ENCODE measurements at regions not wholly inside any gene's neighbourhood (a gene's known extent, or its start where the extent isn't known, plus 50 kb on each side); places are given as distances from the start of the nearest gene placed in this dataset.

- H3K4me3 ChIP-seq (ENCODE audit: low read length) = no peak overlapping the region
- H3K27me3 Mint-ChIP-seq = peaks cover 0 to 13% (median 0%) of the 10 kb centered on the region in 5 donors
- H3K9me3 ChIP-seq (ENCODE audit: control insufficient read depth in 2 of 3, low read length in 3 of 3) = no peaks in the 10 kb centered on the region
- no peaks in the 10 kb centered on the region for H3K36me3 ChIP-seq (ENCODE audit: control insufficient read depth in 2 of 3, insufficient read depth in 3 of 3, low read length in 3 of 3)
- CTCF ChIA-PET = no interaction called here
- H3K27me3 ChIP-seq (ENCODE audit: control insufficient read depth in 2 of 2, insufficient read depth in 2 of 2, low read length in 2 of 2) = no peaks in the 10 kb centered on the region
- ATAC-seq = no peak
- H3K9me3 Mint-ChIP-seq = no peaks in the 10 kb centered on the region
- H3K4me3 Mint-ChIP-seq = no peak overlapping the region
- H3K4me1 ChIP-seq (ENCODE audit: control insufficient read depth in 2 of 2, insufficient read depth in 2 of 2, low read length in 2 of 2) = no peaks in the 10 kb centered on the region
- H3K36me3 Mint-ChIP-seq = no peaks in the 10 kb centered on the region
- POLR2A ChIA-PET = no interaction called here
- no peak overlapping the region for H3K27ac Mint-ChIP-seq
- no peak for DNase-seq
- H3K27ac ChIP-seq (ENCODE audit: low read depth, low read length) = no peak overlapping the region
- H3K4me1 Mint-ChIP-seq = peaks cover 0 to 10% (median 3%) of the 10 kb centered on the region in 7 donors
- intact Hi-C loops (cut with micrococcal nuclease) = no loop called here
These were observed 77.2 kb downstream of the CD164 start for GRCh38 chr6:109305028-109305427.

- H3K27me3 Mint-ChIP-seq = peaks cover 0 to 13% (median 0%) of the 10 kb centered on the region in 5 donors
- ChIA-PET CTCF (no interaction called here), POLR2A (no interaction called here)
- peak; percentile 19 for ATAC-seq
- no peaks in the 10 kb centered on the region for H3K9me3 Mint-ChIP-seq
- H3K4me3 Mint-ChIP-seq = no peak overlapping the region
- Histone ChIP-seq H3K36me3 (ENCODE audit: control insufficient read depth in 2 of 3, insufficient read depth in 3 of 3, low read length in 3 of 3) (no peaks in the 10 kb centered on the region), H3K27ac (ENCODE audit: low read depth, low read length) (no peak overlapping the region), H3K27me3 (ENCODE audit: control insufficient read depth in 2 of 2, insufficient read depth in 2 of 2, low read length in 2 of 2) (no peaks in the 10 kb centered on the region), H3K9me3 (ENCODE audit: control insufficient read depth in 2 of 3, low read length in 3 of 3) (no peaks in the 10 kb centered on the region), H3K4me3 (ENCODE audit: low read length) (no peak overlapping the region), H3K4me1 (ENCODE audit: control insufficient read depth in 2 of 2, insufficient read depth in 2 of 2, low read length in 2 of 2) (no peaks in the 10 kb centered on the region)
- no peaks in the 10 kb centered on the region for H3K36me3 Mint-ChIP-seq
- no peak overlapping the region for H3K27ac Mint-ChIP-seq
- intact Hi-C loops (cut with micrococcal nuclease) = no loop called here
- H3K4me1 Mint-ChIP-seq = peaks cover 0 to 10% (median 3%) of the 10 kb centered on the region in 7 donors
- DNase-seq = no peak
These were observed 77.8 kb downstream of the CD164 start for GRCh38 chr6:109304284-109305015.

- no peaks in the 10 kb centered on the region for H3K4me1 ChIP-seq (ENCODE audit: control insufficient read depth in 2 of 2, insufficient read depth in 2 of 2, low read length in 2 of 2)
- intact Hi-C loops (cut with micrococcal nuclease) = no loop called here
- no peak overlapping the region for H3K27ac Mint-ChIP-seq
- no peak overlapping the region for H3K27ac ChIP-seq (ENCODE audit: low read depth, low read length)
- H3K4me3 ChIP-seq (ENCODE audit: low read length) = no peak overlapping the region
- no peaks in the 10 kb centered on the region for H3K27me3 ChIP-seq (ENCODE audit: control insufficient read depth in 2 of 2, insufficient read depth in 2 of 2, low read length in 2 of 2)
- no peaks in the 10 kb centered on the region for H3K36me3 Mint-ChIP-seq
- no peaks in the 10 kb centered on the region for H3K9me3 Mint-ChIP-seq
- no peak for DNase-seq
- no peaks in the 10 kb centered on the region for H3K9me3 ChIP-seq (ENCODE audit: control insufficient read depth in 2 of 3, low read length in 3 of 3)
- ChIA-PET POLR2A (no interaction called here), CTCF (no interaction called here)
- peaks cover 0 to 10% (median 3%) of the 10 kb centered on the region in 7 donors for H3K4me1 Mint-ChIP-seq
- ATAC-seq = no peak
- no peaks in the 10 kb centered on the region for H3K36me3 ChIP-seq (ENCODE audit: control insufficient read depth in 2 of 3, insufficient read depth in 3 of 3, low read length in 3 of 3)
- H3K27me3 Mint-ChIP-seq = peaks cover 0 to 13% (median 2%) of the 10 kb centered on the region in 5 donors
- H3K4me3 Mint-ChIP-seq = no peak overlapping the region
These were observed 78.5 kb downstream of the CD164 start for GRCh38 chr6:109303640-109304283.

- Histone ChIP-seq H3K36me3 (ENCODE audit: control insufficient read depth in 2 of 3, insufficient read depth in 3 of 3, low read length in 3 of 3) (no peaks in the 10 kb centered on the region), H3K9me3 (ENCODE audit: control insufficient read depth in 2 of 3, low read length in 3 of 3) (no peaks in the 10 kb centered on the region), H3K4me1 (ENCODE audit: control insufficient read depth in 2 of 2, insufficient read depth in 2 of 2, low read length in 2 of 2) (no peaks in the 10 kb centered on the region), H3K27me3 (ENCODE audit: control insufficient read depth in 2 of 2, insufficient read depth in 2 of 2, low read length in 2 of 2) (no peaks in the 10 kb centered on the region), H3K27ac (ENCODE audit: low read depth, low read length) (no peak overlapping the region), H3K4me3 (ENCODE audit: low read length) (no peak overlapping the region)
- Mint-ChIP-seq H3K27ac (no peak overlapping the region), H3K4me1 (peaks cover 0 to 10% (median 3%) of the 10 kb centered on the region in 7 donors), H3K9me3 (no peaks in the 10 kb centered on the region), H3K36me3 (no peaks in the 10 kb centered on the region), H3K27me3 (peaks cover 0 to 13% (median 6%) of the 10 kb centered on the region in 5 donors), H3K4me3 (no peak overlapping the region)
- DNase-seq (no peak), ATAC-seq (no peak)
- POLR2A ChIA-PET = no interaction called here
- intact Hi-C loops (cut with micrococcal nuclease) = no loop called here
- CTCF ChIA-PET = no interaction called here
These were observed 79.1 kb downstream of the CD164 start for GRCh38 chr6:109303164-109303563.

GRCh38 chr6:109302176-109302575, 80.1 kb downstream of the CD164 start:
- no peaks in the 10 kb centered on the region for H3K36me3 ChIP-seq (ENCODE audit: control insufficient read depth in 2 of 3, insufficient read depth in 3 of 3, low read length in 3 of 3)
- Mint-ChIP-seq H3K36me3 (no peaks in the 10 kb centered on the region), H3K27me3 (peaks cover 0 to 13% (median 6%) of the 10 kb centered on the region in 5 donors), H3K27ac (no peak overlapping the region), H3K9me3 (no peaks in the 10 kb centered on the region), H3K4me3 (no peak overlapping the region), H3K4me1 (peaks cover 0 to 10% (median 3%) of the 10 kb centered on the region in 7 donors)
- ChIA-PET CTCF (no interaction called here), POLR2A (no interaction called here)
- no peaks in the 10 kb centered on the region for H3K9me3 ChIP-seq (ENCODE audit: control insufficient read depth in 2 of 3, low read length in 3 of 3)
- no peak overlapping the region for H3K4me3 ChIP-seq (ENCODE audit: low read length)
- ATAC-seq = no peak
- H3K27ac ChIP-seq (ENCODE audit: low read depth, low read length) = no peak overlapping the region
- H3K27me3 ChIP-seq (ENCODE audit: control insufficient read depth in 2 of 2, insufficient read depth in 2 of 2, low read length in 2 of 2) = no peaks in the 10 kb centered on the region
- intact Hi-C loops (cut with micrococcal nuclease) = no loop called here
- no peaks in the 10 kb centered on the region for H3K4me1 ChIP-seq (ENCODE audit: control insufficient read depth in 2 of 2, insufficient read depth in 2 of 2, low read length in 2 of 2)
- no peak for DNase-seq

- H3K27me3 Mint-ChIP-seq = peaks cover 0 to 19% (median 11%) of the 10 kb centered on the region in 5 donors
- no peak overlapping the region for H3K27ac ChIP-seq (ENCODE audit: low read depth, low read length)
- POLR2A ChIA-PET = no interaction called here
- H3K36me3 Mint-ChIP-seq = no peaks in the 10 kb centered on the region
- H3K4me1 ChIP-seq (ENCODE audit: control insufficient read depth in 2 of 2, insufficient read depth in 2 of 2, low read length in 2 of 2) = no peaks in the 10 kb centered on the region
- H3K27ac Mint-ChIP-seq = no peak overlapping the region
- intact Hi-C loops (cut with micrococcal nuclease) = no loop called here
- H3K9me3 ChIP-seq (ENCODE audit: control insufficient read depth in 2 of 3, low read length in 3 of 3) = no peaks in the 10 kb centered on the region
- H3K4me3 Mint-ChIP-seq = no peak overlapping the region
- ATAC-seq = no peak
- DNase-seq = no peak
- H3K4me1 Mint-ChIP-seq = peaks cover 0 to 10% (median 3%) of the 10 kb centered on the region in 7 donors
- no peaks in the 10 kb centered on the region for H3K36me3 ChIP-seq (ENCODE audit: control insufficient read depth in 2 of 3, insufficient read depth in 3 of 3, low read length in 3 of 3)
- no peaks in the 10 kb centered on the region for H3K27me3 ChIP-seq (ENCODE audit: control insufficient read depth in 2 of 2, insufficient read depth in 2 of 2, low read length in 2 of 2)
- no peaks in the 10 kb centered on the region for H3K9me3 Mint-ChIP-seq
- CTCF ChIA-PET = no interaction called here
- no peak overlapping the region for H3K4me3 ChIP-seq (ENCODE audit: low read length)
These were observed 80.8 kb downstream of the CD164 start for GRCh38 chr6:109301418-109301817.

- Histone ChIP-seq H3K9me3 (ENCODE audit: control insufficient read depth in 2 of 3, low read length in 3 of 3) (no peaks in the 10 kb centered on the region), H3K36me3 (ENCODE audit: control insufficient read depth in 2 of 3, insufficient read depth in 3 of 3, low read length in 3 of 3) (no peaks in the 10 kb centered on the region), H3K4me3 (ENCODE audit: low read length) (no peak overlapping the region), H3K27ac (ENCODE audit: low read depth, low read length) (no peak overlapping the region), H3K4me1 (ENCODE audit: control insufficient read depth in 2 of 2, insufficient read depth in 2 of 2, low read length in 2 of 2) (no peaks in the 10 kb centered on the region), H3K27me3 (ENCODE audit: control insufficient read depth in 2 of 2, insufficient read depth in 2 of 2, low read length in 2 of 2) (no peaks in the 10 kb centered on the region)
- intact Hi-C loops (cut with micrococcal nuclease) = no loop called here
- ATAC-seq (no peak), DNase-seq (no peak)
- H3K36me3 Mint-ChIP-seq = no peaks in the 10 kb centered on the region
- no peak overlapping the region for H3K4me3 Mint-ChIP-seq
- no peaks in the 10 kb centered on the region for H3K9me3 Mint-ChIP-seq
- CTCF ChIA-PET = no interaction called here
- H3K27me3 Mint-ChIP-seq = peaks cover 0 to 20% (median 11%) of the 10 kb centered on the region in 5 donors
- H3K4me1 Mint-ChIP-seq = peaks cover 0 to 10% (median 3%) of the 10 kb centered on the region in 7 donors
- no peak overlapping the region for H3K27ac Mint-ChIP-seq
- POLR2A ChIA-PET = no interaction called here
These were observed 81.4 kb downstream of the CD164 start for GRCh38 chr6:109300874-109301273.

All from naive thymus-derived CD4-positive, alpha-beta T cell (primary cell).